Activated CD4-positive, alpha-beta T cell treated with anti-CD3 and anti-CD28 coated beads for 24 hours (primary cell): ENCODE measurements at regions not wholly inside any gene's neighbourhood (a gene's known extent, or its start where the extent isn't known, plus 50 kb on each side); places are given as distances from the start of the nearest gene placed in this dataset.

Experiments used
- DNase-seq, 2 donors: peaks; one replicate each; pipeline ENCODE4 v3.0.0-alpha.2; 2020; ENCODE audit warnings: low read depth in 2 of 2

- DNase-seq: no peak
Measured at GRCh38 chr2:150903055-150903454, 358.6 kb downstream of the RBM43 start.

DNA sequence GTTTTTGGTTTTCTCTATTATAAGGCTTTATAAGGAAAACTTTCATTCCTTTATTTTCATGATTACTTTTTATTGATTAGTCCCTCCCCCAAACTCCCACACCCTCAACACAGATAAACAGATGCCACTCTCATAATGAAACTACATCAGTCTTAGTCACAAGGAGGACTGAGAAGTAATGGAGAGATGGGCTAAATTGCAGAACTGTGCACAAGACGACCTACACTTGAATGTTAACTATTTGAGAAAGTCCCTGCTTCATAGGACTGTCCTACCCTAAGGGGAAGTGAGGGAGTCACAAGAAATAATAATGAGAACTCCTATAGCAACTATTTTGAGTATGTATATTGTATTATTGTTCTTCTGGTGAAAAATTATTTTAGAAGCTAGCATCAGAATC is 360.8 kb downstream of the RBM43 start:
- no peak for DNase-seq

DNA sequence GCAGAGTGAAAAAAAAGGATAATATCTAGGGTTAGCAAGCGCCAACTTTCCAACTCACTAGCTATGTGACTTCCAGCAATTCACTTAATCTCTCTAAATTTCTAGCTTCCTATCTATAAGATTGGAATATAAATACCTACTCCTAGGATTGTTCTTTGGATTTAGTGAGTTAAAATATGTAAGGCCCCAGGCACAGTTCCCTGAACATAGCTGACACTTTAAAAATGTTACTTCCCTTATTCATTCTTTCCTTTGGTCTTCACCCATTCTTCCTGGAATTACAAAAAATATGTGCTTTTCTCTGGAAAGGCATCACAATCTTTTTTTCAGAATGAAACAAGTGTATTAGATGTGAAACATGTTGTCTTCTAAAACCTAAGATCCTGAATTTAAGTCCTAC is 365.7 kb downstream of the RBM43 start:
- DNase-seq: no peak

GRCh38 chr2:150889141-150889540 is 372.5 kb downstream of the RBM43 start:
- DNase-seq: no peak

GRCh38 chr2:150888337-150888736 is 373.3 kb downstream of the RBM43 start:
- no peak for DNase-seq

DNA sequence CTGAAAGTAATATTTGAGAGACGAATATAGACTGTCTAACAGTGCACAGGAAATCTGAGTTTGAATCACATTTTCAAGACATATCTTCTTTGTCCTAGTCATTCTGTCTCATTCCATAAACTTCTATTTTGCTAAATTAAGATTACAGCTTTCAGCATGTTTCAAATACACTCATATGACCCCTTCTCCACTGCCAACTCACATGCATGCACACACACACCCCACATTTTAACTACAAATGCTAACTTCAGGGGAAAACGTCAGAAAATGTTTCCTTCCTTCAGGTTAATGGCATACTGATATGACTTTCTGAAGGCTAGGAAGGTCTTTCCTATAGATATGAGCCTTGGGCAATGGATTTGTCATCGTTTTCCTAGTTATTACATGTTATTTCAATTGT is 373.7 kb downstream of the RBM43 start:
- no peak for DNase-seq

- no peak for DNase-seq
Measured at GRCh38 chr2:150885774-150886386, 375.8 kb downstream of the RBM43 start.

DNA sequence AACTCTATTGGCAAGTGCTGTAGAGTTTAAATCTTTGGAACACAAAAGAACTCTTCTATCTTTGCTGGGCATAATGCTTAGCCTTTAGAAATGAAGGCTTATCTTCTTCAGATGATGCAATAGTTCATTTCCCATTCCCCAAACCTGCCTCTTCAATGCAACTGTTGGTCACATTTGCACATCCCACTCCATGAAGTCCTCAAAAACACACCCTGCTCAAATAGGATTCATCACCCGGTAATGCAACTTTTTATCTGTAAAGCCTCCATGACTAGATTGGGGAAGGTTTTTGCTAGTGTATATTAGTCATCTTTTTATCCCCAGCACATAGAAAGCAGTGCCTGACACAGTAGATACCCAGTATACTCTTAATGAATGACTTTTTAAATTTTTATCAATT is 376.4 kb downstream of the RBM43 start:
- DNase-seq: no peak

- DNase-seq: no peak
Measured at GRCh38 chr2:150883613-150883895, 378.1 kb downstream of the RBM43 start.

GRCh38 chr2:150882751-150883612 is 378.7 kb downstream of the RBM43 start:
- no peak for DNase-seq

DNA sequence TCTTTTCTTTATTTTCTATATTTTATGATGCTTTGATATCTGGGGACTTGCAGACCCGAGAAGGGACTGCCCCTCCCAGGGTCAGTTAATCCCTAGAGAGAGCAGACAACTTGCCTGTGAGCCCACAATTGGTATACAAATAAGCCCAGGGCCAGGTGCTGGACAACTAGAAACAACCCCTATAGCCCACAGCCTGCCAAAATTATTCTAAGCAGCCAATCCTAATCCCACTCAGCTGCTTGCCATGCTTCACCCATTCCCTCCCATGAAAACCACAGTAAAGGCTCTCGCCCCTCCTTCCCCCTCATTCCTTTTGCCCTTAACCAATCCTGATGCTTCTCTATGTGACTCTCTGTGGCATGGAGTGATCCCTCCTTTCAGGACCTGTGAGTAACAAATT is 380.7 kb downstream of the RBM43 start:
- DNase-seq: no peak

GRCh38 chr2:150878356-150878755 is 383.3 kb downstream of the RBM43 start:
- DNase-seq: no peak

- no peak for DNase-seq
Measured at GRCh38 chr2:150876251-150876950, 385.3 kb downstream of the RBM43 start.

- DNase-seq: no peak
Measured at GRCh38 chr2:150873396-150873772, 385.9 kb upstream of the RND3 start.

GRCh38 chr2:150872756-150873395 is 385.4 kb upstream of the RND3 start:
- DNase-seq: no peak

DNA sequence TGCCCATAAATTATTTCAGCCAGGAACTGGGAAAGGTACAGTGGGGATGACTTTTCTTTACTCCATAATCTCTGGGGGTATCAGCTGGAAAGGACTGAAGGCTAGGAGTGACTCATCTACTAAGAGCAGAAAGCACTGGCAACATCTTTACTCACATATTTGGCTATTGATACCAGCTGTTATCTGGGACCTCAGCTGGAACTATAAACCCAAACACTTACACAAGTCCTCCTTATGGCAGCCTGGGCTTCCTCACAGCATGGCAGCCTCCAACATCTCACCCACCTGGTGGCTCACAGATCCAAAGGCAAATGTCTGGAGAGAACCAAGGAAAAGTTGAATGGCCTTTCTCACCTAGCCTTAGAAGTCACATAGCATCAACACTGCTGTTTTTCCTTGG is 379.0 kb upstream of the RND3 start:
- DNase-seq: no peak

- DNase-seq: no peak
Measured at GRCh38 chr2:150863691-150864090, 376.2 kb upstream of the RND3 start.

GRCh38 chr2:150860301-150860700 is 372.8 kb upstream of the RND3 start:
- DNase-seq: no peak

DNA sequence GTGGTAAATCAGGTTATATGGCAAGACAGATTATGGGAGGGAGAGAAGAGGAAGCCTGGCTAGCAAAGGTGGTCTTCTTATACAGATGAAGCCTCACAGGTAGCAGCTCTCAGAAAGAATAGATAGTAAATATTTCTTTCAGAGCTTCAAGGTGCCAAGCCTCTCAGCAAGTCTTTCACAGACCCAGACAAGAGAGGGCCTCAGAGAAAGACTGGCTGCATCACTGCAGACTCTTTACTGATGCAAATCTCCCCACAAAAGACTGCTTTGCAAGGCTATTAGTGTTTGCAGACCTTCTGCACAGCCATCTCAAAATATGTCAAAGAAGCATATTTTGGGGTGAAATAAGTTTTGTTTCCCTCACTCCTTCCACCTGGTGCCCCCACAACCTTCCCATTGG is 372.4 kb upstream of the RND3 start:
- DNase-seq: no peak

DNA sequence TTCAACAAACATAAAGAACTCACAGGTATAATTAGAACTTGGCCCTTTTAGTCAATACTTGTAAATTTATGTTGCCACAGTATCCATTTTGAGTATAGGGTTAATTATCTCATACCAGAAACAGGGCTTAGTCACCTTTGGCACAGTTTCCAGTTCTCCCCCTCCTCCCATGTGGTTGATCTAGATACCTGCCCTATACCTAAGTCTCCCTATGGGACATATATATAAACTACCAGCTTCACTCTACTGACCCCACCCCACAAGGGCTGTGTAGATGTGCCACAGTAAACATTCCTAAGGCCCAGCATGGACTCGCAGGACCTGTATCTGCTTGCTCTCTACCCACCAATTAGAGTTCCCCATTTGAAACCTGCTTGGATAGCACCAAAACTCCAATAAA is 371.7 kb upstream of the RND3 start:
- no peak for DNase-seq

- DNase-seq: no peak
Measured at GRCh38 chr2:150858382-150858781, 370.9 kb upstream of the RND3 start.

GRCh38 chr2:150856596-150857281 is 369.3 kb upstream of the RND3 start:
- DNase-seq: no peak
